ENCODE measurements at regions not wholly inside any gene's neighbourhood (a gene's known extent, or its start where the extent isn't known, plus 50 kb on each side); places are given as distances from the start of the nearest gene placed in this dataset.
A peak's percentile ranks its signal among the peaks of the same experiment; 100 is the strongest.
"Not testable (repeated sequence)": the region's sequence is repeated elsewhere in the genome, so short reads cannot be mapped to it uniquely, and the experiment has no call there.

DNA sequence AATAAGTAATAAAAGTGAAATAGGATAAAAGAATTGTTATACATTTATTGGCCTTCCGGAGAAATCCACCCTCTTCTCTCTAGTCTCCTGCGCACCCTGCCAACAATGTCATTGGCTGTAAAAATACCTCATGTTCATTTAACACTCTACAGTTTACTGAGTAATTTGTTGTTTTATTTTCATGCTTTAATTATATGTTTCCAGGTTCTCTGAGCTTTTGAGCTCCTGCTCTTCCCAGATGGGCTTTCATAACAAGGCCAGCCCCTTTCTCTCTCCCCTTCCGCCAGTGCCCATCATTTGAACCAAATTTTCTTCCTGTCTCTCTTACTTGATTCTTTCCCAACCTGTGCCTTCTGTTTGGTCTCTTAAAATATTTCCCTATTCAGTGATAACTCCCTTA, 144.6 kb upstream of the PRSS1 start:
- no peak for DNase-seq

DNA sequence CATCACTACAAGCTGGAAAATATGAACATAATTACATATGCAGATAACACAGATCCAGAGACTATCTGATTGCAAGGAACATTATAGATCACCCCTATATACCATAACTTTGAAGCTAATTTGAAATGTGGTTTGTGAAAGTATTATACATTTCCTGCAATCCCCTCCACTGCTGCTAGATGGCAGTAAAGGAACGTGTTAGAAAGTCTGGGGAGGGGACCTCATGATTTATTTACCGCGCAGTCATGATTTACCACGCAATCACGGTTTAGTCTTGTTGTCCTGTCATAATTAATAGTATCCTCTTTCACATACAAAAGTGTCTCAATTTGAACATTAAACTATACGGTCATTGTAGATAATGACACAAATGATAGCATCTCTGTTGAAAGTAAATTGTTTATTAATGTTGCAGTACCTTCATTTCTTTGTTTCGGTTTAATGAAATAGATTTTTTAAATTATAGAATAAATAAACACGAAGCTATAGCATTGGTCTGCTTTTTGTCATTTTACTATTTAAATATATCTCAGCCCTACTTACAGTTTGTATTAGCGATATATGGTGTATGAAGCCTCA, 145.3 kb upstream of the PRSS1 start:
- DNase-seq: peak in 9 of 56 donors; percentile 4 to 59 (median 12)

DNA sequence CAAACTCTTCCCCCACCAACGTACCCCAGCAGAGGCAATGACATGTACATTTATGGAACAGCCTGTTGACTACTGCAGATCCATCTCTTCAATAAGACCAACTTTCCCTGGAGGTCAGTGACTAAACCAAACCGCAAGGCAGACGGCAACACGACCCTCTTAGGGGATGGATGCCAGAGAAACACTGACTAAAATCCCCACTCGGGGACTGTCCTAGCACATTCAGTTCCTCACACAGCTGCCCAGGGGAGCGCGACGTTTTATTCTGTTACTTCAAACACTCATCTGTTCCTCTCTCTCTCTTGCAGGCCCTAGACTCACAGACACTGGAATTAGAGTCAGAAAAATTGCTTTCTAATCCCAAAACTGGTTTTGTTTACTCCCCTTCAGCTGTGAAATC, 146.5 kb upstream of the PRSS1 start:
- no peak for DNase-seq

DNA sequence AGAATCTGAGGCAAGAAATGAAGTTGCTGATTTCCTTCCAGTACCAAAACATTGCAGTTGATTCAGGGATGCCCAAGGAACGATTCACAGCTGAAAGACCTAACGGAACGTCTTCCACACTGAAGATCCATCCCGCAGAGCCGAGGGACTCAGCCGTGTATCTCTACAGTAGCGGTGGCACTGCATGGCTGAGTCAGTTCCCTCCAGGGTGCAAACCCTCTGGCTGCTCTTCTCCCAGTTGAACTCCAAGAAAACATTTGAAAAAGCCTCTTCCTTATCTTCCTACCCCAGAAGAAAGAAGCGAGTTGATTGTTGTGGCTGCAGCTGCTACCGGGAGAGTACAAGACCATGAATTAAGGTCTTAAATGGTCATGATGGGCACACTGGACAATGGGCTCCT, 147.1 kb upstream of the PRSS1 start:
- no peak for DNase-seq

DNA sequence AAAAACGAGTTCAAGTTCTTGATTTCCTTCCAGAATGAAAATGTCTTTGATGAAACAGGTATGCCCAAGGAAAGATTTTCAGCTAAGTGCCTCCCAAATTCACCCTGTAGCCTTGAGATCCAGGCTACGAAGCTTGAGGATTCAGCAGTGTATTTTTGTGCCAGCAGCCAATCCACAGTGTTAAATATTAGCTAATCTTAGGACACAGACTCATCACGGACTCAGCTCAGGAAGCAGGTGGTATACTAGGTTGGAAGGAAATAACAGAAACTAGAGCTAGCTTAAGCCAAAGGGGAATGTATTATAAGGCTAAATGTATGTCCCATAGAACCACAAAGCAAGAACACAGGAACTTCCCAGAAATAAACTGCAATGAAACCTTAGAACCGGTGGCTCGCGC, 151.0 kb upstream of the PRSS1 start:
- DNase-seq: no peak

DNA sequence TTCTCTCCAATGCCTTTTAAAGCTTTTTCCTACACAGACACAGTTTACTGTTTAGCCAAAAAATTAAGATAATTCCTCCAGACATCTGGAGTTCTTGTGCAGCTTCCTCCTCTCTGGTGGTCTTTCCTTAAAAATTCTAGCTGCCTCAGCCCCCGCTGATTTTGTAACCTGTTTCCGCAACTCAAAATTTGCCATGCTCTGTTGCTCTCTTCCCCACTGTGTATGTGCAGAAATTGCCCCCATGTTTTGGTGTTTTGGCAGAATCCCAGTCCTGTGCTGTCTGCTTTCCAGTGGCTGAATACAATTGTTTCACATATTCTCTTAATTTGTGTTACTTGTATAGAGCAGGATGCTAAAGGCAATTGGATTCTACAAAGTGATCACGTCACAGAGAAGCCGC, 151.7 kb upstream of the PRSS1 start:
- DNase-seq: no peak

DNA sequence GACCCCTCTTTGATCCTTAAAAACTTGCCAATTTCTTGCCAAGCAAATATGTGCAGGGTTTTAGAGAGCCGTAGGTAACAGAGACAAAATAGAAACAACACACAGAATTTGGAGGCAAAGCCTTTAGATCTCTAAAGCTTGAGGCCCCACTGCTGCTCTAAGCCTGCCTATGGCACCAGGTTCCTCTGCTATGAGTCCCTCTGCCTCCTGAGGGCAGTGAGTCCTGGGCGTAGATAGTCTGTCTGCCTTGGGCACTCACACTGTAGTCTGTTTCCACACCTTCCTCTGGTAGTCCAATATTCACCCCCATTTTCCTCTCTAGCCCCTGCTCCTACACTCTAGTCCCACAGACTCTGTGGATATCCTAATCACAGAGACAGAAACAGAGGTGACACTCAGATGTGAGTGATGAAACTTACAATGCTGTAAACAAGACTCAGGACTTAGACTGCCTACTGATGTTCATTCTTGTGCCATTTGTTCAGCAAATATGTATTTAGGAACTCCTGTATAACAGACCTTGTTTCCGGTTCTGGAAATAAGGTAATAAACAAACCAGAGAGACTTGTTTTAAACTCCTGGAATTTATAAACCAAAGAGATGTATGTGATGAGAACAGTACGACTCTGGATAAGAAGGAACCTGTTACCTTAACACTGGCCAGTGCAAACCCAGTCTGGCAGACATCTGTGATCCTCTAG, 153.3 kb upstream of the PRSS1 start:
- DNase-seq: no peak

DNA sequence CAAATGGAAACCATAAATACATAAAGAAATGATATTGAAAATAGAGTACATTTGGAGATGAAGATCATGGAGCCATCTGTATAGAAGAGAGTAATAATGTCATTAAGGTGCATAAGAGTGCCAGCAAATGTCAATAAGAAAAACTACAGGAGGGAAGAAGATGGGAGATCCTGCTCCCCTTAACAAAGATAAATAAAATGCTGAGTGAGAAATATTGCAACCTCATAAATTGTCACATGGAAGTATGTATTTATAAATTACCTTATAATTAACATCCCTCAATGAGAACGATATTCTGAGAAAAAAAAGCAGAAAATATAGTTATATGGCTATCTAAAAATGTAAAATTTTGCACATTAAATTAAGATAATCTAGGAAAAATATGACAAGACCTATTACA, 155.2 kb upstream of the PRSS1 start:
- DNase-seq: no peak

DNA sequence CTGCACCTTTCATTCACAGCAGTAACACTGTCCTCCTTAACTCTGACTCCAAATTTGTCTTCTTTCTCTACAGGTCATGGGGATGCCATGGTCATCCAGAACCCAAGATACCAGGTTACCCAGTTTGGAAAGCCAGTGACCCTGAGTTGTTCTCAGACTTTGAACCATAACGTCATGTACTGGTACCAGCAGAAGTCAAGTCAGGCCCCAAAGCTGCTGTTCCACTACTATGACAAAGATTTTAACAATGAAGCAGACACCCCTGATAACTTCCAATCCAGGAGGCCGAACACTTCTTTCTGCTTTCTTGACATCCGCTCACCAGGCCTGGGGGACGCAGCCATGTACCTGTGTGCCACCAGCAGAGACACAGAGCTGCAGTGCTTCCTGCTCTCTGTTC, 156.2 kb upstream of the PRSS1 start:
- no peak for DNase-seq

DNA sequence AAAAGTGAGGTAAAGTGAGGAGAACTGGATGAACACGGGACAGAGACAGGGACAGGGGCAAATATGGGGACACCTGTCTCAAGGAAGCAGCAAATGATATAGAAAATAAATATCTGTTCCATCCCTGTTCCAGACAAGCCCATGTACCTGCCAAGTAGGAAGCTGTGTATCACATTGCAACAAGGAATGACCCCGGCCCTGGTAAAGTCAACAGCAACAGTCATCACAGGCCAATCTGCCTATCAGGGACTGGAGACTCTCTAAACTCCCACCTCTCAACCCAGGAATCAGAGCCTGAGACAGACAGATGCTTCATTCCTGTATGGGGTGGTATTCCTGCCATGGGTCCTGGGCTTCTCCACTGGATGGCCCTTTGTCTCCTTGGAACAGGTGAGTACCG, 156.6 kb upstream of the PRSS1 start:
- no peak for DNase-seq

DNA sequence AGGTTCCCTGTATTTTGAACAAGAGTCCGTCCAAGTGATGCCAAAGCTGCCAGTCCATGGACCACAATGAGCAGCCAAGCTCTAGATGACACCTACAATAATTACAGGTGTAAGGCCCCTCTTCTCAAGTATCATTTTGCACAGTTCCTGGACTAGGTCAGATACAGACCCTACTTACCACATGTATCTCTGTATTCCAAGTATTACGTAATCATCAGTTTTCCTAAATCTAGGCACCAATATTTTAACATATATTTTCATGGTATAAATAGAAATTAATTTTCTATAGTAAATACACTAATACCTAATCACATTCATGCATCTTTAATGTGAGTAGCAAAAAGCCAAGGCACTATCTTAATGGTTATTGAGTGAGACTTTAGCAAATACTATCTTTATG, 157.0 kb upstream of the PRSS1 start:
- no peak for DNase-seq

DNA sequence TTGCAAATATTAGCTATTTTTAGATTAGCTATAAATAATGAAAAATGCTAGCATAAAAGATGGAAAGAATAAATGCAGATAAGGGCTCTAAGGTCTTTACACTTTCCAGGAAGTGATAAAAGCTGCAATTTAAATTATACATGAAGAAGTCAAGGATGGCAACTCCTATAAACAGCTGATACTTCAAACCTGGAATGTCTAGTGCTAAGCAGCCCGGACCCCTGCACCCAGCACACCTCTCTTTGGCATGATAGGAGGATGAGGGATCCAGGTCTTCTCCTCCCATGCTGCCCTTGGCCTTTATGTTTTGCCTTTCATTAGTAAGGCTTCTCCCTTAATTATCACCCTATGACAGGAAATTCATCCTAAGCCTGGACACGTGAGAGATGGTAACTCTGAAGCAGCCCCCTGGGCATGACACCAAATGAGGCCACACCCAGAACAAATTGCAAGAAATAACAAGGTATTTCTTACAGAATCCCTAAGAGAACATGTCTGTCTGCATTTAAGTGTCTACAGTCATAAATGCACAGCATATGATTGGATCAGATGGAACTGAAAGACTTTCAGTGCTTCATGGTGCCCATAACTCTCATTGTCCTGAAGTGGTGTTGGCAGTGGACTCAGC, 158.3 kb upstream of the PRSS1 start:
- DNase-seq: no peak

DNA sequence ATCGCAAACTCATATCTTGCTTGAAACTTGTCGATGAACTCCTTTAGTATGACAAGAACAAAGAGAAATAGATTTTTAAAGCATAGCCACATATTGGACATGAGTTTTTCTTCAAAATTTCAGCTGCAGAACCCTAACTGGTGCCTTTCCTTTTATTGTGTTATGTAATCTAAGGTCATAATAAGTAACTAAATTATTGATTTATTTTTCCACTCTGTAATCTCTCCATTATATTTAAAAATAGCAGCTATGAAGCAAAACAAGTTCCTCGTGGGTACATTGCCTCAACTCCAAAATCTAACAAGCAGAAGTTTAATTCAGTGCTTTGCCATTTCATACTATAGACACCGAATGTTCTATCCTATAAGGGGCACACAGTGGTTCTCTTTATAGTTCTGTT, 159.2 kb upstream of the PRSS1 start:
- no peak for DNase-seq

DNA sequence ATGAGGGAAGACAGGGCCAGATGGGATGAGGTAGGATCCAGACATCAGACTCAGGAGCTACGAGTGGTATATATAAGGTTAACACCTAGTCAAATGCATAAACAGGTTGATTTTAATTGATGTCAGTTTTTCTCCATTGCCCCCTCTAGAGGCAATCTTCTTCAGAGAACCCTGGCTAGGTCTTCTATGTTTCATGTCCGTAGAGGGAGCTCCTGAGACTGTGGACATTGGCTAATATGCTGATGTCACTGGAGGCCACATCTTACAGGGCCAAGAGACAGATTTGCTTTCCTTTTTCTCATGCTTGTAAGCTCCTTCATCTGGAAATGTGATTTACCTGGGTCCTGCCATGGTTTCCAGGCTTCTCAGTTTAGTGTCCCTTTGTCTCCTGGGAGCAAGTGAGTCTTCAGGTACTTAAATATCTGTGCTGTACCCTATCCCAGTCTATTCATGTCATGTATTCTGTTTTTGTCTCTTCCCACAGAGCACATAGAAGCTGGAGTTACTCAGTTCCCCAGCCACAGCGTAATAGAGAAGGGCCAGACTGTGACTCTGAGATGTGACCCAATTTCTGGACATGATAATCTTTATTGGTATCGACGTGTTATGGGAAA, 161.6 kb upstream of the PRSS1 start:
- DNase-seq: peak in 2 of 56 donors; percentile 2 to 17

DNA sequence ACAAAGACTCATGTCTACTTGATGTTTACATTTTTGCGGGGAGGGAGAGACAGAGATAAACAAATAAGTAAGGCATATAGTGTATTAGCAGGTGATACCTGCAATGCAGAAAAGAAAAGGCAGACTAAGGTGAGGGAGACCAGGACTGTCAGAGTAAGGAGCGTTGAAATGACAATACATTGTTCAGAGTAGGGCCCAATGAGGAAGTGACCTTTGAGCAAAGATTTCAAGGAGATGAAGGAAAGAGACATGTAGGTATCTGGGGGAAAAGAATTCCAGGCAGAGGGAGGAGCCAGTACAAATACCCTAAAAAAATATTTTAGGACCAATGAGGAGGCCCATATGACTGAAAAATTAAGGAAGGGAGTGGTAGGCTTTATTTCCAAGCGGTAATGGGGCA, 162.7 kb upstream of the PRSS1 start:
- DNase-seq: no peak

DNA sequence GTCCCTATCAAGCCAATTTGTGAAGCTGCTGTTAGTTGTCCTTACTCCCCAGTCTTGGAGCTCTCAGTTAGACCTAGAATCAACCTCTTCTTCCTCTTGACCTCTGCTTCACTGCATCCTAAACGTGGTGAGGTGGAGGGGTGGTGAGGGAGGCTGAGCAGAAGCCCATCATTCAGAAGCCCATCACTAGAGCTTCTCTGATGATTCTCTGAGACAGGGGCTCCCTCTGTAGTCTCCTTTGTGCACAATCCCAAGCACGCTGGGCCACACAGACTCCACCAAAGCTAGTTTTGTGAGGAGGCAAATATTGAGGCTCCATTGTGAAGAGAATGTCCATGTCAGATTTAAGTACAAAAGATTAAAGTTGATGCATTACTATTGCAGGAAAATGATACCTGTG, 163.8 kb upstream of the PRSS1 start:
- no peak for DNase-seq

DNA sequence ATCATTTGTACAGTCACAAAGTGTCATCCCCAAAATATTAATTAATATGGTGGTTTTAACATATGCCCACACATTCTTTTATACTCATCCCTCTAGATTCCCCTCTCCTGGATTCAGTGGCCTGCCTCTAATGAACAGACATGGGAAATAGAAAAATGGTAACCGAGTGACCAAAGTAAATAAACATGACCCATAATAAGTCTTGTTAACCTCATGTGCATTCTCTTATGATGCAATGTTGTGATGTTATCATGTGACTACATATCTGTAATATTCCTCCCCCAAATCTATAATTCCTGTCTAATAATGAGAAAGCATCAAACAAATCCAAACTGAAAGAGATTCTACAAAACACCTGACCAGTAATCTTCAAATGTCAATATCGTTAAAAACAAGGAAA, 164.5 kb upstream of the PRSS1 start:
- DNase-seq: no peak

DNA sequence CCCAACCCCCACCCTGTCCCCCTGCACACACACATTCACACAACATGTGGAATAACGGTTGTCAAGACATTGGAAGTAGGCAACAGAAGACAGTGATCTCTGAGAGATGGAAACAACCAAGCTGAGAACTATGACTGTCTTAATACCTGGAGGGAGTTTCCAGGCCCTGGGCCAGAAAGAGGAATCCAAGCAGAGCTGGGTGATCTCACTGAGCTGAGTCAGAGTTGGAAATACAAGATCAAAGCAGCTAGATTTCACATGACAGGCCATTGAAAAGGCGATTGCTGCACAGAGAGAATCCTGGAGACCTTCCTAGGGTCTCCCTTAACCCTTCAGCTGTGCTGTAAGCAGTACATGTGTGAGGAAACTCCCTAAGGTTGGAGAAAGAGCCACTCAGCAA, 165.8 kb upstream of the PRSS1 start:
- DNase-seq: no peak

DNA sequence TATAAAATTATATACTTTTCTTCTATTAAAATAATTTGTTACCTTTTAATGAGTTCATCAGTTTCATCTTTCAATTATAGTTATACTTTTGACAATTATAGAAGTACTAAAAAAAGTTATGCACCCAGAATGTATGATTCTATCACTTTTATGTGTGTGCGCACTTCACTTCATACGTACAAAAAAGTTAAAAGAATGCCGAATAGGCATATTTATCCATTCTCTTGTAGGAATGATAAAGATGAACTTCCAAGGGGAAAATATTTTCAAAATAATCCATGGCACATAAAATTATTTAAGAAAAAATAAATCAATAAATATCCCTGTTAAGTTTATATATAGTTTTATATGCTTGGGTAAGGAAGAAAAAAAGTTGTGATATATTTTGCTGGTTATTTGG, 166.9 kb upstream of the PRSS1 start:
- DNase-seq: no peak

DNA sequence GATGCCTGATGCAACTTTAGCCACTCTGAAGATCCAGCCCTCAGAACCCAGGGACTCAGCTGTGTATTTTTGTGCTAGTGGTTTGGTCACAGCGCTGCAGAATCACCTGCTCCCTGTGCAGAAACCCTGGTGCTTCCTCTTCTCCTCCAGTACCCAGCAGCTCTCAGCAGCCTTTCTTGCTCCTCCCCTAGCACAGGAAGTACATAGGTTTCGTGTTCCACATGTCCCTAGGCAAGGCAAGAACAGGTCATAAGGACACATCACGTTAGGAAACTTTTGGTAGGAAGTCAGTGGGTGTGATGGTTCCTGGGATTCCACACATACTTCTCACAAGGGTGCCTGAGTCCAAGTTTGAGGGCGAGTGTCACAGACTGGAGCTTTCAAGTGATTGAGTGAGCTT, 167.9 kb upstream of the PRSS1 start:
- no peak for DNase-seq

DNA sequence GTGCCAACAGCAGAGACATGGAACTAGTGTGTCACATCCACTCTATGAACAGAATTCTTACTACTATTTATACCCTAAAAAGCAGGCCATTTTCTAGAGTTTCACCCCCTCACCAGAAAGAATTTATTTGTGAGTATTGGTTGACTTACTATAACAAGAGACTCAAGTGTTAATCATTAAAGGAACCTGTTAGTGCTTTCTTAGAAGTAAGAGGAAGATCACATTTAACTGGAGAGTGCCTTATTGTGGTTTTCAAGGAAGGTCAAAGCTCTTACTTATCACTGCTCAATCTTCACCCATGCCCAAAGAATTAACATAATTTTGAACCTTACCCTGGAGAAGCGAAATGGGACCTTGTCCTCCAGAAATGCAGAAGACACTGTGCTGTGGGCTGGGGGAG, 169.3 kb upstream of the PRSS1 start:
- DNase-seq: no peak

DNA sequence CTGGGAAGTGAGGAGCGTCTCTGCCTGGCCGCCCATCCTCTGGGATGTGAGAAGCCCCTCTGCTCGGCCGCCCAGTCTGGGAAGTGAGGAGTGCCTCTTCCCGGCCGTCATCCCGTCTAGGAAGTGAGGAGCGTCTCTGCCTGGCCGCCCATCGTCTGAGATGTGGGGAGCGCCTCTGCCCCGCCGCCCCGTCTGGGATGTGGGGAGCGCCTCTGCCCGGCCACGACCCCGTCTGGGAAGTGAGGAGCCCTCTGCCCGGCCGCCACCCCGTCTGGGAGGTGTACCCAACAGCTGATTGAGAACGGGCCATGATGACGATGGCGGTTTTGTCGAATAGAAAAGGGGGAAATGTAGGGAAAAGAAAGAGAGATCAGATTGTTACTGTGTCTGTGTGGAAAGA, 173.9 kb upstream of the PRSS1 start:
- DNase-seq: not testable (repeated sequence)

DNA sequence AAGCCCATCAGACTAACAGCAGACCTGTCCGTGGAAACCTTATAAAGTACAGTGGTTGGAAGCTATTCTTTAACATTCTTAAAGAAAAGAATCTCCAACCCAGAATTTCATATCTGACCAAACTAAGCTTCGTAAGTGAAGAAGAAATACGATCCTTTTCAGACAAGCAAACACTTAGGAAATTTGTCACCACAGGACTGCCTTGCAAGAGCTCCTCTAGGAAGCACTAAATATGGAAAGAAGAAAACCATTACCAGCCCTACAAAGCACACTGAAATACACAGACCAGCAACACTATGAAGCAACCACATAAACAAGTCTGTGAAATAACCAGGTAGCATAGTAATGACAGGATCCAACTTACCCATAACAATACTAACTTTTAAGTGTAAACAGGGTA, 177.7 kb upstream of the PRSS1 start:
- no peak for DNase-seq
